Neural progenitor cell (in vitro differentiated cells): ENCODE measurements at regions not wholly inside any gene's neighbourhood (a gene's known extent, or its start where the extent isn't known, plus 50 kb on each side); places are given as distances from the start of the nearest gene placed in this dataset.
"Not testable (repeated sequence)": the region's sequence is repeated elsewhere in the genome, so short reads cannot be mapped to it uniquely, and the experiment has no call there.

Experiments used
- DNase-seq: peaks from one replicate; pipeline ENCODE4 v3.0.0-alpha.2; 2016; ENCODE audit warnings: low spot score
- H2AFZ ChIP-seq: fragments of 200-600 bp; sonication (generic); replicated peaks from 2 replicates; pipeline ENCODE4 v1.6.1; 2016; ENCODE audit warnings: antibody characterized with exemption
- H3F3A ChIP-seq: fragments of 200-600 bp; sonication (generic); 2 replicates; pipeline ENCODE4 v1.6.1; 2016; ENCODE audit warnings: antibody characterized with exemption, low read depth
- H3K27ac ChIP-seq: fragments of 200-600 bp; sonication (generic); 2 replicates; pipeline ENCODE4 v1.5.1; 2016; ENCODE audit warnings: mild to moderate bottlenecking
- H3K27me3 ChIP-seq: fragments of 200-600 bp; sonication (generic); 2 replicates; pipeline ENCODE4 v1.6.1; 2016; ENCODE audit warnings: mild to moderate bottlenecking, moderate library complexity
- H3K36me3 ChIP-seq: fragments of 200-600 bp; sonication (generic); 2 replicates; pipeline ENCODE4 v1.5.1; 2016
- H3K4me1 ChIP-seq: fragments of 200-600 bp; sonication (generic); 2 replicates; pipeline ENCODE4 v1.6.1; 2016; ENCODE audit warnings: mixed run types
- H3K4me2 ChIP-seq: fragments of 200-600 bp; sonication (generic); 2 replicates; pipeline ENCODE4 v1.6.1; 2016
- H3K4me3 ChIP-seq: fragments of 200-600 bp; sonication (generic); 2 replicates; pipeline ENCODE4 v1.5.1; 2016
- H3K79me2 ChIP-seq: fragments of 200-600 bp; sonication (generic); 2 replicates; pipeline ENCODE4 v1.6.1; 2016; ENCODE audit warnings: low read depth
- H3K9ac ChIP-seq: fragments of 200-600 bp; sonication (generic); 2 replicates; pipeline ENCODE4 v1.6.1; 2016
- H3K9me3 ChIP-seq: fragments of 200-600 bp; sonication (generic); 2 replicates; pipeline ENCODE4 v1.5.1; 2016; ENCODE audit warnings: low read depth
- H4K20me1 ChIP-seq: fragments of 200-600 bp; sonication (generic); 2 replicates; pipeline ENCODE4 v1.6.1; 2016; ENCODE audit warnings: low read depth
- H3K27ac Mint-ChIP-seq: 3 replicates; pipeline ENCODE4 v1.8.0; 2021; ENCODE audit warnings: mixed read lengths
- H3K27me3 Mint-ChIP-seq: 2 replicates; pipeline ENCODE4 v1.8.0; 2022; ENCODE audit warnings: low read depth, mild to moderate bottlenecking, inconsistent platforms, moderate library complexity, mixed read lengths; ENCODE audit not compliant: insufficient read depth
- H3K36me3 Mint-ChIP-seq: 3 replicates; pipeline ENCODE4 v1.8.0; 2021; ENCODE audit warnings: mixed read lengths
- H3K4me1 Mint-ChIP-seq: 3 replicates; pipeline ENCODE4 v1.8.0; 2021; ENCODE audit warnings: mixed read lengths
- H3K4me3 Mint-ChIP-seq: 3 replicates; pipeline ENCODE4 v1.8.0; 2021; ENCODE audit warnings: mild to moderate bottlenecking, moderate library complexity, mixed read lengths
- H3K9me3 Mint-ChIP-seq: 3 replicates; pipeline ENCODE4 v1.8.0; 2020; ENCODE audit warnings: mixed read lengths
- EZH2 ChIP-seq: fragments of 200-600 bp; sonication (generic); IDR thresholded peaks from 2 replicates; pipeline ENCODE4 v1.6.1; 2017; ENCODE audit warnings: antibody characterized with exemption, mild to moderate bottlenecking, moderate library complexity
- EZH2phosphoT487 ChIP-seq: fragments of 200-600 bp; sonication (generic); IDR thresholded peaks from 2 replicates; pipeline ENCODE4 v1.6.1; 2017; ENCODE audit warnings: antibody characterized with exemption
- TF ChIP-seq, protein P1 (sequence below): fragments of 200-600 bp; sonication (generic); IDR thresholded peaks from 2 replicates; pipeline ENCODE4 v1.5.1; 2017; ENCODE audit warnings: antibody characterized with exemption, mild to moderate bottlenecking

DNA sequence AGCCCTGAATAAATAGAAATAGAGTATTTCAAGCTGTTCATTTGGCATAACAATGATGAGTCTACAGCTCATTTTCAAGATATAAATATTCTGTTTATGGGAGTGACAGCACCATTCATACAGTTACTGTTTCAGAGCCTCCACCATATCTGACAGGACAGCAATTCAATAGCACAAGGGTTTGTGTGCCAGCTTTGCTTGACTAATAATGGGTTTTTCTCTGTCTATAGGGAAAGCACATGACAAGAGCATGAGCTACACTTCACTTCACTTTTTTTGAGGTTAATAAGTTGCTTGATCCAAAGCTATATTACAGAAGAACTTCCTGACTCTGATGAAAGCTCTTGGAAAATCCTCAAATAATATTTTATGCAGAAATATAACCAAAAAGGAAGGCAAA is 297.1 kb downstream of the RPIA start:
- not testable (repeated sequence) for H3K36me3 Mint-ChIP-seq, H2AFZ ChIP-seq, H3K27me3 ChIP-seq, H3K9ac ChIP-seq, H3K4me1 ChIP-seq, H3K4me3 Mint-ChIP-seq, H3K79me2 ChIP-seq, H3K4me1 Mint-ChIP-seq, H3K27ac Mint-ChIP-seq, DNase-seq, H4K20me1 ChIP-seq, H3K9me3 ChIP-seq, H3K27me3 Mint-ChIP-seq, H3F3A ChIP-seq, H3K4me3 ChIP-seq, H3K9me3 Mint-ChIP-seq, H3K36me3 ChIP-seq, H3K4me2 ChIP-seq, H3K27ac ChIP-seq

DNA sequence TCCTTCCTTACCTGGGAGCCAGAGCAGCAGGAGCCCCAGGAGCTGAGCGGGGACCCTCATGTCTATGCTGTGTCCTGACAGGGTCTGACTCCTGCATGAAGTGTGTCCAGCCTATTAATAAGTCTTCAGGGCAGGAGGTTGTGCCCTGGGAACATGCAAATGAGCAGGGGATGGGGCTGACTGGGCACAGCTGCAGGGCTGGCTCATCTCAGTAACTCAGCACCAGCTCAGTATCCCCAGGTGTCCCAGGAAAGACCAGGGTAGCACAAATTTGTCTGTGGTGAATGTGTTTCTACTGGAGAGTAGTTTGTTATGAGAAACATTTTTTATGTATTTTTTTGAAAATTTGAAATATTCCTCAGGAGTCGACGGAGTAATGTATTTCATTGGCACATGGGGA is 301.3 kb downstream of the RPIA start:
- not testable (repeated sequence) for H3F3A ChIP-seq, H3K4me1 ChIP-seq, H3K4me1 Mint-ChIP-seq, H3K9me3 ChIP-seq, H3K27ac Mint-ChIP-seq, H3K36me3 ChIP-seq, H2AFZ ChIP-seq, H3K4me2 ChIP-seq, H3K4me3 ChIP-seq, H3K27me3 Mint-ChIP-seq, DNase-seq, H3K27me3 ChIP-seq, H3K36me3 Mint-ChIP-seq, H3K4me3 Mint-ChIP-seq, H3K79me2 ChIP-seq, H4K20me1 ChIP-seq, H3K9ac ChIP-seq, H3K27ac ChIP-seq, H3K9me3 Mint-ChIP-seq

DNA sequence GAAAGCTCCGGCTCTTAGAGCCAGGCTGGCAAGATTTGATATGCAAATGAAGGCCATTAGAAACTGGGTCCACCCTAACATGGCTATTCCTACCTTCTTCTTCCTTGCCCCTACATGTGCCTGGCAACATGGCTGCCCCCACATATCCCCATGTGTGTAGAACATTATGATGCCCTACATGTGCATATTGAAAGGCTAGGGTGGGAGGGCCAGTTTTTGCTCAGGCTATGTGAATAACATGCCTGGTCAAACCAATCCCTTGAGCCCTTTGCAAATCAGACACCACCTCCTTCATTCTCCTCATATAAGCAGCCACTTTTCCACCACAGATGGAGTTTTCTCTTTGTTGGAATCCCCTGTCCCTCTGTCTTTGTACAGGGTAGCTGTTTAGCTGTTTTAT is 303.4 kb downstream of the RPIA start:
- not testable (repeated sequence) for H3K9me3 ChIP-seq, H4K20me1 ChIP-seq, H3K27ac Mint-ChIP-seq, H3K4me3 Mint-ChIP-seq, H3K36me3 ChIP-seq, DNase-seq, H2AFZ ChIP-seq, H3K9ac ChIP-seq, H3K4me2 ChIP-seq, H3K79me2 ChIP-seq, H3K36me3 Mint-ChIP-seq, H3K4me3 ChIP-seq, H3K27me3 Mint-ChIP-seq, H3K27me3 ChIP-seq, H3K27ac ChIP-seq, H3K4me1 Mint-ChIP-seq, H3F3A ChIP-seq, H3K9me3 Mint-ChIP-seq, H3K4me1 ChIP-seq

DNA sequence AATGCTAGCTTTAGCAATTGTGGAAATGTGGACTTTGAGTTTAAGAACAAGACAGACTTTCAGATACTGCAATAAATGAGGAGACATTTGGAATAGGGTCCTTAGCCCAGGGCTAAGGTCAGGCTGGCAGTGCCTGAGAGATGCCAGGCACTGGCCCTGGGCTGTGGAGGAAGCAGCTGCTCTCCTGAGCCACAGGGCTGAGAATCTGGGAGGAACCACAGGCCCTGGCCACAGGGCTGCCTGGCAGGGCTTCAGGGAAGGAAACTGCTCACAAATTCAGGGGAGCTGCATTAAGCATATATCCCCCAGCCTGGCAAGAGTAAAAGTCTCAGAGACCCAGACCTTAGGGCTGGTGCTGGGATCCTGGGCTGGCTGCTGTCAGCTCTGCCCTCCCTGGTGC is 305.1 kb downstream of the RPIA start:
- H3K9me3 Mint-ChIP-seq, H3K27ac ChIP-seq, DNase-seq, H2AFZ ChIP-seq, H3K27ac Mint-ChIP-seq, H3K27me3 Mint-ChIP-seq, H3K27me3 ChIP-seq, H3K4me1 Mint-ChIP-seq, H3K4me2 ChIP-seq, H3K36me3 Mint-ChIP-seq, H3K9ac ChIP-seq, H3K4me3 Mint-ChIP-seq, H3K36me3 ChIP-seq, H3K4me3 ChIP-seq, H3K79me2 ChIP-seq, H3K4me1 ChIP-seq, H3F3A ChIP-seq, H4K20me1 ChIP-seq: not testable (repeated sequence)
- H3K9me3 ChIP-seq, result peaks cover 13% of the 10 kb centered on the region

DNA sequence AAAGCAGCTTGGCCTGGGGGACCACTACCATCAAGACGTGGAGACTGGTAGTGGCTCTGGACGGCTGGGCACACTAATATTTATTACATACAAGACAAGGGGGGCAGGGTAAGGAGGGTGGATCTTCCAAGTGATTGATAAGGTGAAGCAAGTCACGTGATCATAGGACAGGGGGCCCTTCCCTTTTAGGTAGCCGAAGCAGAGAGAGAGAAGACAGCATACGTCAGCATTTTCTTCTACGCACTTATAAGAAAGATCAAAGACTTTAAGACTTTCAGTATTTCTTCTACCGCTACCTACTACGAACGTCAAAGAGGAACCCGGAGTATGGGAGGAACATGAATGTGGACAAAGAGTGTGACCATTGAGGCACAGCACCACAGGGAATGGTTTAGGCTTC is 307.9 kb downstream of the RPIA start:
- TF ChIP-seq EZH2 (no peak), EZH2phosphoT487 (no peak)
- TF ChIP-seq, protein P1, sequence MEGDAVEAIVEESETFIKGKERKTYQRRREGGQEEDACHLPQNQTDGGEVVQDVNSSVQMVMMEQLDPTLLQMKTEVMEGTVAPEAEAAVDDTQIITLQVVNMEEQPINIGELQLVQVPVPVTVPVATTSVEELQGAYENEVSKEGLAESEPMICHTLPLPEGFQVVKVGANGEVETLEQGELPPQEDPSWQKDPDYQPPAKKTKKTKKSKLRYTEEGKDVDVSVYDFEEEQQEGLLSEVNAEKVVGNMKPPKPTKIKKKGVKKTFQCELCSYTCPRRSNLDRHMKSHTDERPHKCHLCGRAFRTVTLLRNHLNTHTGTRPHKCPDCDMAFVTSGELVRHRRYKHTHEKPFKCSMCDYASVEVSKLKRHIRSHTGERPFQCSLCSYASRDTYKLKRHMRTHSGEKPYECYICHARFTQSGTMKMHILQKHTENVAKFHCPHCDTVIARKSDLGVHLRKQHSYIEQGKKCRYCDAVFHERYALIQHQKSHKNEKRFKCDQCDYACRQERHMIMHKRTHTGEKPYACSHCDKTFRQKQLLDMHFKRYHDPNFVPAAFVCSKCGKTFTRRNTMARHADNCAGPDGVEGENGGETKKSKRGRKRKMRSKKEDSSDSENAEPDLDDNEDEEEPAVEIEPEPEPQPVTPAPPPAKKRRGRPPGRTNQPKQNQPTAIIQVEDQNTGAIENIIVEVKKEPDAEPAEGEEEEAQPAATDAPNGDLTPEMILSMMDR, result no peak
- Histone ChIP-seq H3K27ac (no peak overlapping the region), H2AFZ (no peak overlapping the region), H3K9ac (no peak overlapping the region), H3K79me2 (no peaks in the 10 kb centered on the region), H3K4me3 (no peak overlapping the region), H3K9me3 (peaks cover 18% of the 10 kb centered on the region), H3K27me3 (no peaks in the 10 kb centered on the region), H3K36me3 (no peaks in the 10 kb centered on the region), H3K4me2 (no peak overlapping the region), H3F3A (no peaks in the 10 kb centered on the region), H4K20me1 (no peaks in the 10 kb centered on the region), H3K4me1 (no peaks in the 10 kb centered on the region)
- Mint-ChIP-seq H3K27ac (no peak overlapping the region), H3K27me3 (peaks cover 2% of the 10 kb centered on the region), H3K4me3 (no peak overlapping the region), H3K36me3 (no peaks in the 10 kb centered on the region), H3K4me1 (no peaks in the 10 kb centered on the region), H3K9me3 (peaks cover 7% of the 10 kb centered on the region)
- no peak for DNase-seq
